GM19397 (cell line): ENCODE measurements at regions not wholly inside any gene's neighbourhood (a gene's known extent, or its start where the extent isn't known, plus 50 kb on each side); places are given as distances from the start of the nearest gene placed in this dataset.
"Not testable (repeated sequence)": the region's sequence is repeated elsewhere in the genome, so short reads cannot be mapped to it uniquely, and the experiment has no call there.

Experiments
- ATAC-seq: cut with Tn5 transposase; IDR thresholded peaks from one replicate; pipeline ENCODE4 v1.9.1; 2021; ENCODE audit warnings: mild to moderate bottlenecking, moderate library complexity; ENCODE audit not compliant: unreplicated experiment

DNA sequence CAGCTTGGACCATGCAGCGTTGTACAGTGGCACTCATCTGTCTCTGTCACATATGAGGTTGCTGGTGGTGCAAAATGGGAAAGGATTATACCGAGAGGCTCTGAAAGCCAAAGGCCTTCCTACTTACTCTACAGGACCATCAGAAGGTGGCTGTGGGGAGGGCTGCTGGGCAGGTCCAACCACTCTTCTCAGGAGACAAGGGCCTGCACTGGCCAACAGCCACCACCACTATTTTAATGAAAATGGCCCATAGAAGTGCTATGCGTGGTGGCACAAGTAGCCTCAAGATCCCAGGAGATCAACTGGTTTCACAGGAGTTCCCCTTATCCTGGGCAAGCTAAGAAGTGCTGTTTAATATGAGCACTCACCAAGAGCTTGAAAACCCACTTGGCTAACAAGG is 52.3 kb downstream of the MRPL57 start:
- ATAC-seq: no peak

GRCh38 chr13:21229241-21230024 is 53.0 kb downstream of the MRPL57 start:
- no peak for ATAC-seq

- ATAC-seq: no peak
Measured at GRCh38 chr13:21230516-21230915, 54.1 kb downstream of the MRPL57 start.

- no peak for ATAC-seq
Measured at GRCh38 chr13:21231426-21231940, 55.0 kb downstream of the MRPL57 start.

GRCh38 chr13:21232196-21232595 is 55.7 kb downstream of the MRPL57 start:
- ATAC-seq: no peak

DNA sequence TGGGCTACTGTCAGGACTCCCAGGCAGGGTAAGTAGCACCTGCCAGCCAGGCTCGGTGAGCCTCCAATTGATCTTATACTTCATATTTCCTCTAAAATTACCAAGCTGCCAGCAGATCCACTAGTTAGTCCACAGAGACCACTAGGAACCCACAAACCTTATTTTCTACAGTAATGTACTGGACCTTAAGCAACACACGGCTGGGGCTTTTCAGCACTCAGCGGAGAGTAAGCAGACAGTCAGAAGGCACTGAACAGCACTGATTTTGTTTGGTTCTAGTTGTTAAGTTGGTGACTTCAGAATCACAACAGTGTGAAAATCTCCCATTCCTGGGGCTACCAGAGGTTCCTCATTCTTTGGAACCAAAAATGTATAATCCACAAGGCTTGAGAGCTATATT is 56.1 kb downstream of the MRPL57 start:
- no peak for ATAC-seq

- ATAC-seq: no peak
Measured at GRCh38 chr13:21233086-21233485, 56.6 kb downstream of the MRPL57 start.

DNA sequence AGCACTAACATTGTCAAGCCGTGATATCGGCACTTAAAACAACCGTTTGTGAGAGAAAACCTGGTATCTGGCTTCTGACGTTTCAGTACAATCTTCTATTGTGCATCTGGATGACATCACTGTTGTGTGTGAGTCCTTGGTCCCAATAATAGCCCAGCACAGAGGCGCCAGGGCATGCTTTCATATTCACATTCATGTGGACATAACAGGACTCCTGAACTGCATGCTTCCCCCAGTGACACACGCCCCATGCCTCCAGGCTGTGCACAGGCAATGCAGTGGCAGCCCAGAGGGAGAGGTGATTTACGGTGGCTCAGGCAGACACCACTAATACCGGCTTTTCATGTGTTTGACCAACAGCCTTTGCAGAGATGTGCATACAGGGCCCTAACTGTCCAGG is 58.1 kb downstream of the MRPL57 start:
- ATAC-seq: no peak

DNA sequence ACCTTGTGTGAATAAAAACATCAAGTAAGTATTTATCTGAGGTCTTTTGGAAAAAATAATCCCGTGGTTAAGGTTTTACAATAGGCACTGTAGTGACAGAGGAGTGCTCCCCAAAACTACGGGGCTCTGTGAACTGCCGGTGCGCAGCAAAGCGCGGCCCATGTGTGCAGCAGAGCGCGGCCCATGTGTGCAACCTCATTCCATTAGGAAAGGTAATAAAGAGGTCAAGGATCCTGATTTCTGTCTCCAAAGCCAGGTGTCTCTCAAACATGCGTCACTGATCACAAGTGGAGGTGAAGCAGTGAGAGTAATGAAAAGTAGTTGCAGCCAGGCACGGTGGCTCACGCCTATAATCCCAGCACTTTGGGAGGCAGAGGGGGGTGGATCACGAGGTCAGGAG is 58.7 kb downstream of the MRPL57 start:
- ATAC-seq: no peak

GRCh38 chr13:21237081-21237480 is 60.6 kb downstream of the MRPL57 start:
- ATAC-seq: no peak

GRCh38 chr13:21238267-21238666 is 61.8 kb downstream of the MRPL57 start:
- no peak for ATAC-seq

- ATAC-seq: no peak
Measured at GRCh38 chr13:21240586-21240985, 64.1 kb downstream of the MRPL57 start.

GRCh38 chr13:21242236-21242635 is 65.8 kb downstream of the MRPL57 start:
- ATAC-seq: no peak

- no peak for ATAC-seq
Measured at GRCh38 chr13:21243045-21243897, 66.8 kb downstream of the MRPL57 start.

- ATAC-seq: not testable (repeated sequence)
Measured at GRCh38 chr13:21243898-21244184, 67.4 kb downstream of the MRPL57 start.

- ATAC-seq: no peak
Measured at GRCh38 chr13:21246761-21247452, 70.4 kb downstream of the MRPL57 start.

- ATAC-seq: no peak
Measured at GRCh38 chr13:21256351-21256761, 79.9 kb downstream of the MRPL57 start.

GRCh38 chr13:21256891-21257290 is 80.4 kb downstream of the MRPL57 start:
- ATAC-seq: no peak

- no peak for ATAC-seq
Measured at GRCh38 chr13:21259571-21260455, 83.4 kb downstream of the MRPL57 start.

DNA sequence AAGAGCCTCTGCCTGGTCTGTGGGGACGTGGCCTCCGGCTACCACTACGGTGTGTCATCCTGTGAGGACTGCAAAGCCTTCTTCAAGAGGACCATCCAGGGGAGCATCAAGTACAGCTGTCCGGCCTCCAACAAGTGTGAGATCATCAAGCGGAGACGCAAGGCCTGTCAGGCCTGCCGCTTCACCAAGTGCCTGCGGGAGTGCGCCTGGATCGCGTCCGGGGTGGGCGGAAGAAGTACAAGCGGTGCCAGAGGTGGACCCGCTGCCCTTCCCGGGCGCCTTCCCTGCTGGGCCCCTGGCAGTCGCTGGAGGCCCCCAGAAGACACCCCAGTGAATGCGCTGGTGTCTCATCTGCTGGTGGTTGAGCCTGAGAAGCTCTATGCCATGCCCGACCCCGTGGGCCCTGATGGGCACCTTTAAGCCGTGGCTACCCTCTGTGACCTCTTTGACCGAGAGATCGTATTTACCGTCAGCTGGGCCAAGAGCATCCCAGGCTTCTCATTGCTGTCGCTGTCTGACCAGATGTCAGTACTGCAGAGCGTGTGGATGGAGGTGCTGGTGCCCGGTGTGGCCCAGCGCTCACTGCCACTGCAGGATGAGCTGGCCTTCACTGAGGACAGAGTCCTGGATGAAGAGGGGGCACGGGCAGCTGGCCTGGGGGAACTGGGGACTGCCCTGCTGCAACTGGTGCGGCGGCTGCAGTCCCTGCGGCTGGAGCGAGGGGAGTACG is 84.3 kb downstream of the MRPL57 start:
- ATAC-seq: not testable (repeated sequence)
